ENCODE measurements at regions not wholly inside any gene's neighbourhood (a gene's known extent, or its start where the extent isn't known, plus 50 kb on each side); places are given as distances from the start of the nearest gene placed in this dataset.

DNA sequence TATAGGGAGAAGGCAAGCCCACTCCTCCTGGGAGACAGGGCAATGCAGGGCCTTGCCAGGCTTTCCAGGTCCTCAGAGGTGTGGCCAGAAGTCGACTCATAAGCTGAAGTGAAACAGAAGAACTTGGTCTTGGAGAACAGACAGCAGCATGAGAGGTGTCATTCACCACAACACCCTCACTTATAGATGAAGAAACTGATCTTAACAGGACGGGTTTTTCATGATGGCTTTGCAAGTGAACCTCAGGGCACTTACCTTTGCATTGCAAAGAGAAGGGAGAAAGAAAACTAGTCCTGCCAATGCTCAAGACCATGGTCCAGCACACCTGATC lies 198.8 kb downstream of the CYRIA start:
- no peak for DNase-seq
- Histone ChIP-seq H3K4me3 (no peak overlapping the region), H3K27ac (no peak overlapping the region), H3K9me3 (no peaks in the 10 kb centered on the region), H3K4me1 (no peaks in the 10 kb centered on the region), H3K36me3 (no peaks in the 10 kb centered on the region), H3K27me3 (no peaks in the 10 kb centered on the region)
- intact Hi-C loops (cut with DNase I): no loop called here
- WGBS, 2 donors: 56 to 66% methylated on average over 2 of the region's 2 CpGs
- TF ChIP-seq POLR2A (IDR thresholded peaks at IDR 0.05): no peak
- TF ChIP-seq, protein P1, sequence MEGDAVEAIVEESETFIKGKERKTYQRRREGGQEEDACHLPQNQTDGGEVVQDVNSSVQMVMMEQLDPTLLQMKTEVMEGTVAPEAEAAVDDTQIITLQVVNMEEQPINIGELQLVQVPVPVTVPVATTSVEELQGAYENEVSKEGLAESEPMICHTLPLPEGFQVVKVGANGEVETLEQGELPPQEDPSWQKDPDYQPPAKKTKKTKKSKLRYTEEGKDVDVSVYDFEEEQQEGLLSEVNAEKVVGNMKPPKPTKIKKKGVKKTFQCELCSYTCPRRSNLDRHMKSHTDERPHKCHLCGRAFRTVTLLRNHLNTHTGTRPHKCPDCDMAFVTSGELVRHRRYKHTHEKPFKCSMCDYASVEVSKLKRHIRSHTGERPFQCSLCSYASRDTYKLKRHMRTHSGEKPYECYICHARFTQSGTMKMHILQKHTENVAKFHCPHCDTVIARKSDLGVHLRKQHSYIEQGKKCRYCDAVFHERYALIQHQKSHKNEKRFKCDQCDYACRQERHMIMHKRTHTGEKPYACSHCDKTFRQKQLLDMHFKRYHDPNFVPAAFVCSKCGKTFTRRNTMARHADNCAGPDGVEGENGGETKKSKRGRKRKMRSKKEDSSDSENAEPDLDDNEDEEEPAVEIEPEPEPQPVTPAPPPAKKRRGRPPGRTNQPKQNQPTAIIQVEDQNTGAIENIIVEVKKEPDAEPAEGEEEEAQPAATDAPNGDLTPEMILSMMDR (IDR thresholded peaks at IDR 0.05): no peak

DNA sequence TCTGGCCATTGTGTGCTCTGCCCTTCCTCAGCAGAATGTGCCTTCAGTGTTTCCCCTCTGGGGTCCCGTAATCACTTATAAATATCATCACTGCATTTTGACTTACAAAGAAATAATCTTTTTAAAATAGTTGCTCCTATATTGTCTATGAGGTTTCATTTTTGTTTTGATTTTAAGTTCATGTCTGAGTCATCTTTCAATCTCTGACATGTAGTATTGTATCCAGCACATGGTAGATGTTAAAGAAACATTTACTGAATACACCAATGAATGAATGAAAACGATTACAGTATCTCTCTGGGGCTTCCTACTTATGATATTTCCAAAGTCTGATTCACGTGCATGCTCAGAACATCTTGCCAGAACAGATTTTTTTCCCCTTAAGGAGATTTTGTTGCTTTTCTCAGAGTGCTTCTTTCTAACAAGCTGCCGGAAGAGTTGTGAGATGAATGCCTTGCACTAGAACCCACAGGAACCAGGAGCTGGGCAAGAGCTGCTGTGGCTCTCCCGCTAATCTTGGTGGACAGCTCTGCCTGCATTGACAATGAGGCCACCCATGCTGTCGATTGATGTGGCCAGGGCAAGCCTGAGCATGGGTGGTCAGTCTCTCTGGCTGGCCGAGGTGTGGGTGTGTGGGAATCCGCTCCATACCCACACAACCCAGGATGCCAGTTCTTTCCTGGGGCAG lies 199.4 kb downstream of the CYRIA start:
- intact Hi-C loops (cut with DNase I): no loop called here
- H3K4me3 ChIP-seq: no peak overlapping the region
- no peaks in the 10 kb centered on the region for H3K4me1 ChIP-seq
- H3K36me3 ChIP-seq: no peaks in the 10 kb centered on the region
- no peaks in the 10 kb centered on the region for H3K9me3 ChIP-seq
- H3K27me3 ChIP-seq: no peaks in the 10 kb centered on the region
- WGBS, 2 donors: 46 to 67% methylated on average over 3 to 6 of the region's 8 CpGs
- TF ChIP-seq, protein P1 (IDR thresholded peaks at IDR 0.05): no peak
- no peak for TF ChIP-seq POLR2A (IDR thresholded peaks at IDR 0.05)
- no peak for DNase-seq
- H3K27ac ChIP-seq: no peak overlapping the region

DNA sequence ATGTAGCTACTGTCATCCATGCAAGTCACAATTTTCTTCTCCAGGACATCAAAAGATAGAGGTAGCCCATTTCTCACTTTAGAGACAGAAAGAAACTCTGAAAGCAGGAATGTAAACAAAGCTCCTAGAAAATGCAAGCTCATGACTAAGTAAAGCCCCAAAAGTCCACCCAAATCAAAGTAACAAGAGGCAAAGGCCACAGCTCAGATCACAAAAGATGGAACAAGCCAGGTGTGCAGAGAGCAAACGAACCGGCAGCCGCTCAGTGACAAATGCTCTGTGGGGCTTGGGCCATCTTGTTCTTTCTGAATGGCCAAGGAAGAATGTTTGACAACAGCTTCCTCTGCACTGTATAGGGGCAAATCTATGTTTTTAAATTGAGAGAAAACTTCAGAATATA lies 201.0 kb downstream of the CYRIA start:
- Histone ChIP-seq H3K36me3 (no peaks in the 10 kb centered on the region), H3K4me1 (no peaks in the 10 kb centered on the region), H3K4me3 (no peak overlapping the region), H3K27ac (no peak overlapping the region), H3K9me3 (no peaks in the 10 kb centered on the region), H3K27me3 (no peaks in the 10 kb centered on the region)
- no peak for DNase-seq
- intact Hi-C loops (cut with DNase I): no loop called here
- WGBS, 2 donors: 67 to 72% methylated on average over 3 of the region's 3 CpGs
- no peak for TF ChIP-seq POLR2A (IDR thresholded peaks at IDR 0.05)
- TF ChIP-seq, protein P1 (IDR thresholded peaks at IDR 0.05): no peak

DNA sequence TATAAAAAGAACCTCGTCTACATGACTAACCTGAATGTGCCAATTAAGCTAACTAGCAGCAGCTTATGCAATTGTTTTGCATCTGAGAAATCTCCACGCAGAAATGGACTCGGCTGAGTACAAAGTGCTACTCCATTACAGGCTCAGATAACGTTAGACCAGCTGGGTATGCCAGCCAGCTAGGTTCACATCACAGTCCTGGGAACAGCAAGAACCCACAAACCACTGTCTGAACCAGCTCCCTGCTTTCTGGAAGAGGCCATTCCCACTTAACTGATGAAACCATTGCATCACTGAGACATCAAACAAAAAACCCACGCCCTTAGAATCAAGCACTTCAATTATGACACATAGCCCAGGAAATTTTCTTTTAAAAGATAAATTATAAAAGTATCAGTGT lies 202.7 kb downstream of the CYRIA start:
- intact Hi-C loops (cut with DNase I): no loop called here
- TF ChIP-seq, protein P1 (IDR thresholded peaks at IDR 0.05): no peak
- TF ChIP-seq POLR2A (IDR thresholded peaks at IDR 0.05): no peak
- DNase-seq: no peak
- Histone ChIP-seq H3K27ac (no peak overlapping the region), H3K4me3 (no peak overlapping the region), H3K27me3 (no peaks in the 10 kb centered on the region), H3K36me3 (no peaks in the 10 kb centered on the region), H3K9me3 (no peaks in the 10 kb centered on the region), H3K4me1 (no peaks in the 10 kb centered on the region)
- WGBS, 2 donors: 48 to 54% methylated on average over 5 of the region's 5 CpGs

DNA sequence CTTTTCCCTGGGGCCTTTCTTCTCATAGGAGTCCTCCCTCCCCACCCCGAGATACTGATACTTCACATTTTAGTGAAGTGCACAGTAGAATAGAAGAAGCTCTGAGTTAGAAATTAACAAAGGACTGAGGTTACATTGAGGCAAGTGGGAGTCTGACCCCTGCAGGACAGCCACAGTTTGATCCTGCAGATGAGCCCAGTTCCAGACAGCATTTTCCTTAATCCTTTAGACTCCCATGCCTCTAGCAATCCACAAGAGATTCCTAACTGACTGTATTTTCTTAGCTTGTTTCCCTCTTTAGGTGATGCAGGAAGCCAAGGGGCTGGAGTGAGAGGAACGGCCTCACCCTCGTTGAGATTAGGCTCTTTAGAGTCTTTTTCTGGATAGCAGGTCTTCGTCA lies 204.0 kb downstream of the CYRIA start:
- Histone ChIP-seq H3K4me1 (no peaks in the 10 kb centered on the region), H3K9me3 (no peaks in the 10 kb centered on the region), H3K36me3 (no peaks in the 10 kb centered on the region), H3K27me3 (no peaks in the 10 kb centered on the region), H3K4me3 (no peak overlapping the region), H3K27ac (no peak overlapping the region)
- 77 to 80% methylated on average over 4 of the region's 4 CpGs for WGBS, 2 donors
- no peak for DNase-seq
- intact Hi-C loops (cut with DNase I): no loop called here
- TF ChIP-seq, protein P1 (IDR thresholded peaks at IDR 0.05): no peak
- no peak for TF ChIP-seq POLR2A (IDR thresholded peaks at IDR 0.05)
